GM19372 (cell line): ENCODE measurements at regions not wholly inside any gene's neighbourhood (a gene's known extent, or its start where the extent isn't known, plus 50 kb on each side); places are given as distances from the start of the nearest gene placed in this dataset.
A peak's percentile ranks its signal among the peaks of the same experiment; 100 is the strongest.
"Not testable (repeated sequence)": the region's sequence is repeated elsewhere in the genome, so short reads cannot be mapped to it uniquely, and the experiment has no call there.

Experiments
- ATAC-seq: cut with Tn5 transposase; IDR thresholded peaks from one replicate; pipeline ENCODE4 v1.9.1; 2021; ENCODE audit warnings: mild to moderate bottlenecking, low read depth, moderate library complexity; ENCODE audit not compliant: unreplicated experiment

- ATAC-seq = no peak
Observed at GRCh38 chr7:24428676-24429075, 144.6 kb upstream of the PALS2 start.

GRCh38 chr7:24432677-24433076 lies 140.6 kb upstream of the PALS2 start:
- no peak for ATAC-seq

GRCh38 chr7:24434972-24435371 lies 138.3 kb upstream of the PALS2 start:
- ATAC-seq = no peak

GRCh38 chr7:24436131-24436920 lies 136.9 kb upstream of the PALS2 start:
- ATAC-seq = no peak

GRCh38 chr7:24438232-24438631 lies 135.0 kb upstream of the PALS2 start:
- no peak for ATAC-seq

- not testable (repeated sequence) for ATAC-seq
Observed at GRCh38 chr7:24439104-24439503, 134.1 kb upstream of the PALS2 start.

GRCh38 chr7:24440892-24441291 lies 132.4 kb upstream of the PALS2 start:
- no peak for ATAC-seq

GRCh38 chr7:24441314-24442027 lies 131.8 kb upstream of the PALS2 start:
- ATAC-seq = peak; percentile 54

- ATAC-seq = peak; percentile 49
Observed at GRCh38 chr7:24442170-24442777, 131.0 kb upstream of the PALS2 start.

- ATAC-seq = no peak
Observed at GRCh38 chr7:24444666-24445440, 128.4 kb upstream of the PALS2 start.

GRCh38 chr7:24448038-24448437 lies 125.2 kb upstream of the PALS2 start:
- no peak for ATAC-seq

GRCh38 chr7:24449416-24449815 lies 123.8 kb upstream of the PALS2 start:
- ATAC-seq = not testable (repeated sequence)

GRCh38 chr7:24455813-24456525 lies 117.3 kb upstream of the PALS2 start:
- ATAC-seq = peak; percentile 92

GRCh38 chr7:24456526-24457218 lies 116.6 kb upstream of the PALS2 start:
- ATAC-seq = no peak

- no peak for ATAC-seq
Observed at GRCh38 chr7:24457219-24457558, 116.1 kb upstream of the PALS2 start.

GRCh38 chr7:24462117-24462516 lies 111.1 kb upstream of the PALS2 start:
- ATAC-seq = no peak

GRCh38 chr7:24462984-24463383 lies 110.3 kb upstream of the PALS2 start:
- no peak for ATAC-seq

- ATAC-seq = no peak
Observed at GRCh38 chr7:24463474-24463873, 109.8 kb upstream of the PALS2 start.

GRCh38 chr7:24464861-24465260 lies 108.4 kb upstream of the PALS2 start:
- no peak for ATAC-seq
